GM13977 (cell line): ENCODE measurements at regions not wholly inside any gene's neighbourhood (a gene's known extent, or its start where the extent isn't known, plus 50 kb on each side); places are given as distances from the start of the nearest gene placed in this dataset.
A peak's percentile ranks its signal among the peaks of the same experiment; 100 is the strongest.

Experiments used
- DNase-seq: peaks from one replicate; pipeline ENCODE4 v3.0.0; 2012; ENCODE audit warnings: low spot score
- in situ Hi-C: fragments of 300-500 bp; cut with MboI; formaldehyde crosslinking; loops from one replicate; pipeline ENCODE4 v1.12.0; 2022; ENCODE audit warnings: low sequenced_read_pairs, low pct_unique_long_range_greater_than_20kb, mixed read lengths, inconsistent platforms; ENCODE audit not compliant: unreplicated experiment
- TF ChIP-seq, protein P1 (sequence below): IDR thresholded peaks from 2 replicates; pipeline ENCODE4 v1.5.1; 2012; ENCODE audit warnings: mild to moderate bottlenecking, control low read depth; ENCODE audit not compliant: insufficient read depth; ENCODE audit errors: extremely low read depth, missing control alignments

DNA sequence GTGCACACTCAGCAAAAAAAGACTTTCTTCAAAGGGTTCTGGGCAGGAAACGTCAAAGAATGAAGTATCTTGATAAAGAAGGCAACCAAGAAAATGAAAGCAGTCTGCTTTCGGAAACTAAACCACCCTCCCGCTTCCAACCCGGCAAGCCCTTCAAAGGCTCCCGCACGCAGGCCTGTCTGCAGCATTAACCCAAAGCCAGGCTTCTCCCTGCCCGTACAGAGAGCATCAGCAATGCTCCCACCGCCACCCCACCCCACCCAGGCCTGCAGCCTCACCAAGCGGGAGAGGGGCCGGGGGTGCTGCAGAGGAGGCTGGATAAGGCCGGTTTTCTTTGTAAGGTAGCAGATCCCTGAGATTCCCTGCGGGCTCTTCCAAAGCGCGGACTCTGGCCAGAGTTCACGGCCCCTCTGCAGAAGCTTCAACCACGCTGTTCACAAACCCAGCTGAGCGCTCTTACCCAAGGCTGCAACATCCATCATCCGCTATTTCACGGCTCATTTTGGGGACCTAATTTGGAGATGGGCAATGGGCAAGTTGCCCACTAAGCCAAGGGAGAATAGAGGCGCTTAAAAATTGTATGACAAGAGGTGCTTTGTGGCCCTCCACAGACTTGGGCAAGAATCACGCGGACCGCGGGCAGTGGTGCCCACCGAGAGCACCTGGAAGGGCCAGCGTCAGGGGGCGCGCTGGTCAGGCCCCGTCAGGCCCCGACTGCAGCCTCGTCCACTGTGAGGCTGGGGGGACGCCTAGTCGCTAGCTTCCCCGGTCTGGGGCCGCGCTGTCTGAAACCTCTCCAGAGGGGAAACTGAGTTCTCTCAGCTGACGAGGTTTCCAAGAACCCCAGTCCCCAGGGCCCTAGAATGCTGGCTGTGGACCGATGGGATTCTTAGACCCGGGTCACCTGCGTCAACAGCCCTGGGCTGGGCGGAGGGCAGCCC, 225.4 kb upstream of the ID2 start:
- in situ Hi-C loops: no loop called here
- TF ChIP-seq, protein P1, sequence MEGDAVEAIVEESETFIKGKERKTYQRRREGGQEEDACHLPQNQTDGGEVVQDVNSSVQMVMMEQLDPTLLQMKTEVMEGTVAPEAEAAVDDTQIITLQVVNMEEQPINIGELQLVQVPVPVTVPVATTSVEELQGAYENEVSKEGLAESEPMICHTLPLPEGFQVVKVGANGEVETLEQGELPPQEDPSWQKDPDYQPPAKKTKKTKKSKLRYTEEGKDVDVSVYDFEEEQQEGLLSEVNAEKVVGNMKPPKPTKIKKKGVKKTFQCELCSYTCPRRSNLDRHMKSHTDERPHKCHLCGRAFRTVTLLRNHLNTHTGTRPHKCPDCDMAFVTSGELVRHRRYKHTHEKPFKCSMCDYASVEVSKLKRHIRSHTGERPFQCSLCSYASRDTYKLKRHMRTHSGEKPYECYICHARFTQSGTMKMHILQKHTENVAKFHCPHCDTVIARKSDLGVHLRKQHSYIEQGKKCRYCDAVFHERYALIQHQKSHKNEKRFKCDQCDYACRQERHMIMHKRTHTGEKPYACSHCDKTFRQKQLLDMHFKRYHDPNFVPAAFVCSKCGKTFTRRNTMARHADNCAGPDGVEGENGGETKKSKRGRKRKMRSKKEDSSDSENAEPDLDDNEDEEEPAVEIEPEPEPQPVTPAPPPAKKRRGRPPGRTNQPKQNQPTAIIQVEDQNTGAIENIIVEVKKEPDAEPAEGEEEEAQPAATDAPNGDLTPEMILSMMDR: no peak
- DNase-seq: peak; percentile 63

DNA sequence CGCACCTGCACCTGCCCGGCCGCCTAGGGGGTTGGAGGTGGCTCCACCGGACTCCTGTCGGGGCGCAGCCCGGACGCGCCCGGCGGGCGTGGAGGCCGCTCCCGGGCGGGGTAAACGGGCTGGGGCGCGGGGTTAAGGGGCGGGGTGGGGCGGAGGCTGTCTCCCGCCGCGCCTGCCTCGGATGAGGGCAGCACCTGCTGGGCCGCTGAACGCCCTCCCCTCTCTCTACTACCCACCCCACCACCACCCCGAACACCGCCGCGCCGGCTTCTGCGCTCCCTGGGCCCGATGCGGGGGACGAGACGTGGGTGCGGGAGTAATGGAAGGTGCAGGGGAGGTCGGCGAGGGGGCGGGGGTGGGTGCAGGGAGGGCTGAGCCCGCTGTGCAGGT, 224.8 kb upstream of the ID2 start:
- in situ Hi-C loops: no loop called here
- no peak for DNase-seq
- TF ChIP-seq, protein P1: no peak

DNA sequence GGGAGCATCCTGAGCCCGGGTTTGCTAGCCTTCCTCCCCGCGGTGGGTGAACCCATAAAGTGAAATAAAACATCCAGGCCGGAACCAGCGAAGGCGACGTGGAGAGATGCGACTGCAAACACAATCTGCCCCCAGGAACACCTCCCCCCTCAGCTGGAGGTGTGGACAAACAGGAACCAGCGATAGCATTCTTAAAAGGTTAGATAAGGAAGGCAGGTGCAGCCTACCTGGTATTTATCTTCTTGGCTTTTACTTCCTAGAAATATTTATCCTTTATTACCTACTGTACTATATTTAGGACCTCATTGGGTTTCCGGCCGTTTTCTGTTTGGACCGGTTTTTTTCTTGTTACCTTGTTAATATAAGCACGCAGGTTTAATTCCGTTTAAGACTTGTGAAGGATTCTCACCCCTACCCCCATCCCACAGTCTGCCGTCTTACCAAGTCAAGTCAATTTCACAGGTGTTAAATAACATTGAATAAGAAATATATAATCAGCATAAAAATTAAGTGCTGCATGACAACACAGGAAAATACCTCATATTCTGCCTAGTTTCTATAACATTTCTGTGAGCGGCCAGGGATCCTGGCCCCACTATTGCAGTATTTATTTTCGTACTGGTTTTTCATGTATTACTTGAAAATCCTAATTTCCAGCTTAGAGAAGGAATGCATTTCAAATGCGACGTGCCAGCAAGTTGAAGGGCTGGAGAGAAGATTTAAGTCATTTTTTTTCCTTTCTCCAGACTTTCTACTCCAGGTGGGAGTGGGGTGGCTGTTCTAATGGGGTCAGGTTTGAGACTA, 224.0 kb upstream of the ID2 start:
- TF ChIP-seq, protein P1: no peak
- in situ Hi-C loops: no loop called here
- no peak for DNase-seq

DNA sequence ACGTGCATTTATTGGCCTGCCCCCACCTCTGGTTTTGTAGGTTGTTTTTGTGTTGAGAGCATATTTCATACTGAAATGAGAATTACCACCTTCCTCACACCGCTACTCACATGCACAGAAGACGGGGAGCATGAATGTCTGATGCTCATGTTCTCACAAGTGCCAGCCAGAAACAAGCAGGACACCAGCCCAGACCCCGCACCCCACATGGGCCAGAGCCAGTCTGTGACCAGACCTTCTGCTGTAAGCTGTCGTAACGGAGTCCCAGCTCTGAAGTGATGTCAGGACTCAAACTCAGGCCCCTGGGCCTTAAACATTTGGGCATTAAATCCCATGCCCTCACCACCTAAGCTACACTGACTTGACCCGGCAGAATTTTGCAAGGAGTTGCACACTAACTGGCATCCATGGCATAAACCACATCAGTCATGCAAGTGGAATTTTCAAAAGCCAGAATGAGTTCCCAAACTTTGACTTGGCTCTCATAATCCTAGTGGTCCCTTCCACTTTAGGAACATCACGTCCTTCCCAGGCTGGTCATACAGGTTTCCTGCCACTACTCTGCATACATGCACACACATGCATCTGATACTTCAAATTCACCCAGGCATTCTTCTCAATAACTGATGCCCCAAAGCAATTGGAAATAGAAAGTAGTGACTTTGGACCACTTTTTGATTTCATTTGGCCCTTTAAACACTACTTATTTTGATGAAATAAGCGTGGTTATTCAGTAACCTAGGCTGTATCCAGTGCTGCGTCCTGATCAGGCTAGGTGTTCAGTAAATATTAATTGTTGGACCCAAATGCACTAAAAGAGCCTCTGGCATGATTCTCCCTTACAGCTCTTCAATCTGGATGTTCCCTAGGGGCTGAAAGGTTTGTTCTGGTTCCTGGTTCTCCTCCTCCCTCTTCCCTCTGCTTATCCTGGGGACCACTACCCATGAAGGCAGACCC, 223.1 kb upstream of the ID2 start:
- TF ChIP-seq, protein P1: no peak
- DNase-seq: no peak
- in situ Hi-C loops: no loop called here

DNA sequence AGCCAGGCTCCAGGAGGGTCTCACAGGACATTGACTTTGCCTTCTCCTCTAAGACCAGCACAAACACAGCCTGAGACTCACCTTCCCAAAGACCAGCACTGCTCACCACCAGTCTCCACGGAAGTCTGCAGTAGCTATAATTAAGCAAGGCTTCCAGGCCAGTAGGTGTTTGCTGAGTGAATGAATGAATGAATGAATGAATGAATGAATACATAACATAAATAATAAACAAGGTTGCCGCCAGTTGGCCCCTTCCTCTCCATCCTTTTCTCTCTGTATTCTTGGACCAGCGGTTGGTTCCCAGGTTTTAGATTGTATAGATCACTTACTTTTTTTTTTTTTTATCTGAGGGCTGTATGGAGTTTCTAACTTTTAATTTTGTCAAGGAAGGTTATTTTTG, 222.4 kb upstream of the ID2 start:
- no peak for DNase-seq
- in situ Hi-C loops: no loop called here
- TF ChIP-seq, protein P1: no peak

DNA sequence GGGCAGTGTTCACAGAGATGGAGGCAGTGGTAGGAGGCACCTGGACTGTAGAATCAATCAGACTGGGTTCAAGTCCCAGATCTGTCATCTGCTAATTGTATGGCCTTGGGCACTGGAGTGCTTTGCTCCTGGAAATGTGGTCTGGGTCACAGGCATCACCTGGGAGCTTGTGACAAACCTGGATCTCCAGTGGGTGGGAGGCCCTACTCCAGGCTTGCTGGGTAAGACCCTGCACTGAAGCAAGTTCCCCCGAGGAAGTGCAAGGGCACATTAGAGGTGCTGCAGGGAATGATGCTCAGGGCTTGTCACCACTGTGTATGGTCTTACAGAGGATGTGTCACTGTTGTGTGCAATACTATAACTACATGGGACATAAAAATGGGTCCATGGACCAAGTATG, 220.5 kb upstream of the ID2 start:
- in situ Hi-C loops: no loop called here

More for the DNA sequence above, 220.5 kb upstream of the ID2 start:
- no peak for DNase-seq
- TF ChIP-seq, protein P1: no peak
